ENCODE measurements at regions not wholly inside any gene's neighbourhood (a gene's known extent, or its start where the extent isn't known, plus 50 kb on each side); places are given as distances from the start of the nearest gene placed in this dataset.
A peak's percentile ranks its signal among the peaks of the same experiment; 100 is the strongest.

- DNase-seq (ENCODE audit: low spot score): no peak
These were observed 217.3 kb upstream of the GOLIM4 start for GRCh38 chr3:168312984-168313383.

GRCh38 chr3:168307893-168308292 is 212.2 kb upstream of the GOLIM4 start:
- DNase-seq (ENCODE audit: low spot score): no peak

- DNase-seq (ENCODE audit: low spot score): no peak
These were observed 199.3 kb upstream of the GOLIM4 start for GRCh38 chr3:168295027-168295426.

- no peak for DNase-seq (ENCODE audit: low spot score)
These were observed 196.6 kb upstream of the GOLIM4 start for GRCh38 chr3:168292296-168292695.

- no peak for DNase-seq (ENCODE audit: low spot score)
These were observed 193.8 kb upstream of the GOLIM4 start for GRCh38 chr3:168289471-168290008.

GRCh38 chr3:168288511-168289401 is 193.0 kb upstream of the GOLIM4 start:
- DNase-seq (ENCODE audit: low spot score): no peak

- DNase-seq (ENCODE audit: low spot score): no peak
These were observed 189.8 kb upstream of the GOLIM4 start for GRCh38 chr3:168285506-168285905.

- DNase-seq (ENCODE audit: low spot score): no peak
These were observed 189.0 kb upstream of the GOLIM4 start for GRCh38 chr3:168284728-168285127.

GRCh38 chr3:168275662-168276061 is 179.9 kb upstream of the GOLIM4 start:
- DNase-seq (ENCODE audit: low spot score): no peak

GRCh38 chr3:168273917-168274316 is 178.2 kb upstream of the GOLIM4 start:
- no peak for DNase-seq (ENCODE audit: low spot score)

- DNase-seq (ENCODE audit: low spot score): no peak
These were observed 177.3 kb upstream of the GOLIM4 start for GRCh38 chr3:168273036-168273435.

GRCh38 chr3:168272343-168272985 is 176.7 kb upstream of the GOLIM4 start:
- no peak for DNase-seq (ENCODE audit: low spot score)

GRCh38 chr3:168271932-168272331 is 176.2 kb upstream of the GOLIM4 start:
- DNase-seq (ENCODE audit: low spot score): no peak

GRCh38 chr3:168269001-168269400 is 173.3 kb upstream of the GOLIM4 start:
- no peak for DNase-seq (ENCODE audit: low spot score)

GRCh38 chr3:168267179-168267578 is 171.5 kb upstream of the GOLIM4 start:
- DNase-seq (ENCODE audit: low spot score): no peak

GRCh38 chr3:168266335-168266734 is 170.6 kb upstream of the GOLIM4 start:
- DNase-seq (ENCODE audit: low spot score): no peak

GRCh38 chr3:168262887-168263286 is 167.2 kb upstream of the GOLIM4 start:
- no peak for DNase-seq (ENCODE audit: low spot score)

GRCh38 chr3:168260859-168261258 is 165.1 kb upstream of the GOLIM4 start:
- no peak for DNase-seq (ENCODE audit: low spot score)

- DNase-seq (ENCODE audit: low spot score): no peak
These were observed 155.6 kb upstream of the GOLIM4 start for GRCh38 chr3:168251371-168251770.

GRCh38 chr3:168250415-168250861 is 154.7 kb upstream of the GOLIM4 start:
- DNase-seq (ENCODE audit: low spot score): peak; percentile 45

GRCh38 chr3:168249550-168250414 is 154.1 kb upstream of the GOLIM4 start:
- DNase-seq (ENCODE audit: low spot score): peak; percentile 92

- no peak for DNase-seq (ENCODE audit: low spot score)
These were observed 153.5 kb upstream of the GOLIM4 start for GRCh38 chr3:168249205-168249549.
